Vagina (tissue), 2 donors: ENCODE measurements at regions not wholly inside any gene's neighbourhood (a gene's known extent, or its start where the extent isn't known, plus 50 kb on each side); places are given as distances from the start of the nearest gene placed in this dataset.

Source experiments
- POLR2A ChIP-seq, 2 donors: fragments of 450-650 bp; IDR thresholded peaks; one replicate each; pipeline ENCODE4 v1.6.1; 2017; ENCODE audit warnings: antibody characterized with exemption in 2 of 2, mild to moderate bottlenecking in 2 of 2, moderate library complexity in 2 of 2
- TF ChIP-seq, protein P1 (sequence below), 3 experiments: fragments of 450-650 bp in 2 of 3; fragments of 200-600 bp in 1 of 3; sonication (generic) in 1 of 3; IDR thresholded peaks; one replicate each; pipeline ENCODE4 v1.5.1; 2017 to 2019; ENCODE audit warnings: antibody characterized with exemption in 3 of 3, mild to moderate bottlenecking in 2 of 3, moderate library complexity in 2 of 3

- TF ChIP-seq, protein P1, sequence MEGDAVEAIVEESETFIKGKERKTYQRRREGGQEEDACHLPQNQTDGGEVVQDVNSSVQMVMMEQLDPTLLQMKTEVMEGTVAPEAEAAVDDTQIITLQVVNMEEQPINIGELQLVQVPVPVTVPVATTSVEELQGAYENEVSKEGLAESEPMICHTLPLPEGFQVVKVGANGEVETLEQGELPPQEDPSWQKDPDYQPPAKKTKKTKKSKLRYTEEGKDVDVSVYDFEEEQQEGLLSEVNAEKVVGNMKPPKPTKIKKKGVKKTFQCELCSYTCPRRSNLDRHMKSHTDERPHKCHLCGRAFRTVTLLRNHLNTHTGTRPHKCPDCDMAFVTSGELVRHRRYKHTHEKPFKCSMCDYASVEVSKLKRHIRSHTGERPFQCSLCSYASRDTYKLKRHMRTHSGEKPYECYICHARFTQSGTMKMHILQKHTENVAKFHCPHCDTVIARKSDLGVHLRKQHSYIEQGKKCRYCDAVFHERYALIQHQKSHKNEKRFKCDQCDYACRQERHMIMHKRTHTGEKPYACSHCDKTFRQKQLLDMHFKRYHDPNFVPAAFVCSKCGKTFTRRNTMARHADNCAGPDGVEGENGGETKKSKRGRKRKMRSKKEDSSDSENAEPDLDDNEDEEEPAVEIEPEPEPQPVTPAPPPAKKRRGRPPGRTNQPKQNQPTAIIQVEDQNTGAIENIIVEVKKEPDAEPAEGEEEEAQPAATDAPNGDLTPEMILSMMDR (IDR thresholded peaks at IDR 0.05): no peak
- no peak for TF ChIP-seq POLR2A (IDR thresholded peaks at IDR 0.05)
Measured at GRCh38 chr2:144143294-144144151, 376.4 kb downstream of the ZEB2 start.
